Neural cell (in vitro differentiated cells): ENCODE measurements at regions not wholly inside any gene's neighbourhood (a gene's known extent, or its start where the extent isn't known, plus 50 kb on each side); places are given as distances from the start of the nearest gene placed in this dataset.

Experiments
- H2AFZ ChIP-seq: fragments of 200-600, 300-800 bp; sonication (generic), shearing (Covaris generic); 2 replicates; pipeline ENCODE4 v1.6.0; 2014; ENCODE audit warnings: low read depth, mild to moderate bottlenecking, antibody characterized with exemption, low read length, moderate library complexity
- H3F3A ChIP-seq: fragments of 200-600 bp; shearing (Covaris generic); 2 replicates; pipeline ENCODE4 v1.6.1; 2016; ENCODE audit warnings: mild to moderate bottlenecking, moderate library complexity, mixed read lengths, antibody characterized with exemption, low read length; ENCODE audit not compliant: insufficient read depth, poor library complexity, severe bottlenecking
- H3K27ac ChIP-seq: fragments of 200-600, 300-800 bp; sonication (generic), shearing (Covaris generic); 2 replicates; pipeline ENCODE4 v1.5.1; 2014; ENCODE audit warnings: mild to moderate bottlenecking, low read length, moderate library complexity
- H3K27me3 ChIP-seq: fragments of 300-800, 200-600 bp; sonication (generic), shearing (Covaris generic); 2 replicates; pipeline ENCODE4 v1.6.0; 2014; ENCODE audit warnings: mild to moderate bottlenecking, low read depth, low read length, moderate library complexity; ENCODE audit not compliant: insufficient read depth
- H3K36me3 ChIP-seq: fragments of 300-800, 200-600 bp; sonication (generic), shearing (Covaris generic); 2 replicates; pipeline ENCODE4 v1.5.1; 2014; ENCODE audit warnings: mild to moderate bottlenecking, antibody characterized with exemption, low read length, moderate library complexity; ENCODE audit not compliant: insufficient read depth
- H3K4me2 ChIP-seq: fragments of 300-800, 200-600 bp; sonication (generic), shearing (Covaris generic); 2 replicates; pipeline ENCODE4 v1.6.0; 2014; ENCODE audit warnings: mild to moderate bottlenecking, low read length
- H3K4me3 ChIP-seq: fragments of 300-800, 200-600 bp; sonication (generic), shearing (Covaris generic); 2 replicates; pipeline ENCODE4 v1.5.1; 2014; ENCODE audit warnings: mild to moderate bottlenecking, low read length, moderate library complexity
- H3K79me2 ChIP-seq: fragments of 200-600 bp; shearing (Covaris generic); replicated peaks from 2 replicates; pipeline ENCODE4 v1.6.0; 2014; ENCODE audit warnings: mild to moderate bottlenecking, low read length, moderate library complexity; ENCODE audit not compliant: insufficient read depth
- H3K9ac ChIP-seq: fragments of 300-800, 200-600 bp; sonication (generic), shearing (Covaris generic); 2 replicates; pipeline ENCODE4 v1.6.1; 2016; ENCODE audit warnings: mild to moderate bottlenecking, low read length, mixed read lengths
- H3K9me2 ChIP-seq: fragments of 200-600 bp; shearing (Covaris generic); 2 replicates; pipeline ENCODE4 v1.6.1; 2016; ENCODE audit warnings: mild to moderate bottlenecking, low read length, mixed read lengths; ENCODE audit not compliant: insufficient read depth
- H3K9me3 ChIP-seq: fragments of 200-600, 300-800 bp; sonication (generic), shearing (Covaris generic); 2 replicates; pipeline ENCODE4 v1.6.1; 2016; ENCODE audit warnings: mild to moderate bottlenecking, mixed run types, low read length, moderate library complexity, mixed read lengths
- H4K20me1 ChIP-seq: fragments of 200-600 bp; shearing (Covaris generic); 2 replicates; pipeline ENCODE4 v1.6.1; 2016; ENCODE audit warnings: mild to moderate bottlenecking, mixed run types; ENCODE audit not compliant: insufficient read depth
- CTCF ChIP-seq: fragments of 450-650 bp; IDR thresholded peaks from 2 replicates; pipeline ENCODE4 v1.5.1; 2014; ENCODE audit warnings: antibody characterized with exemption, mild to moderate bottlenecking, moderate library complexity; ENCODE audit not compliant: poor library complexity, severe bottlenecking
- EP300 ChIP-seq: fragments of 450-650 bp; conservative IDR thresholded peaks from 2 replicates; pipeline ENCODE4 v1.6.1; 2014; ENCODE audit warnings: antibody characterized with exemption, mild to moderate bottlenecking, moderate library complexity; ENCODE audit not compliant: poor library complexity, severe bottlenecking
- EZH2 ChIP-seq: fragments of 200-600, 300-800 bp; shearing (Covaris generic), sonication (generic); IDR thresholded peaks from 2 replicates; pipeline ENCODE4 v1.6.1; 2014; ENCODE audit warnings: antibody characterized with exemption, low read length, borderline replicate concordance, mild to moderate bottlenecking; ENCODE audit not compliant: insufficient read depth, poor library complexity, severe bottlenecking
- MXI1 ChIP-seq: fragments of 450-650 bp; conservative IDR thresholded peaks from 2 replicates; pipeline ENCODE4 v1.6.1; 2014; ENCODE audit warnings: antibody characterized with exemption, mild to moderate bottlenecking; ENCODE audit not compliant: poor library complexity, severe bottlenecking
- POLR2AphosphoS5 ChIP-seq: IDR thresholded peaks from 2 replicates; pipeline ENCODE4 v1.6.1; 2012
- RAD21 ChIP-seq: fragments of 450-650 bp; conservative IDR thresholded peaks from 2 replicates; pipeline ENCODE4 v1.6.1; 2014; ENCODE audit warnings: antibody characterized with exemption, mild to moderate bottlenecking, moderate library complexity
- REST ChIP-seq: IDR thresholded peaks from 2 replicates; pipeline ENCODE4 v1.6.1; 2012; ENCODE audit warnings: borderline replicate concordance
- SMC3 ChIP-seq: fragments of 450-650 bp; conservative IDR thresholded peaks from 2 replicates; pipeline ENCODE4 v1.6.1; 2014; ENCODE audit warnings: antibody characterized with exemption, mild to moderate bottlenecking, moderate library complexity; ENCODE audit not compliant: poor library complexity
- TAF1 ChIP-seq: IDR thresholded peaks from 2 replicates; pipeline ENCODE4 v1.6.1; 2012; ENCODE audit warnings: low read depth

GRCh38 chr5:77846422-77847128 is 70.4 kb upstream of the TBCA start:
- no peak for TF ChIP-seq RAD21
- no peak for TF ChIP-seq EZH2
- Histone ChIP-seq H3K27me3 (peaks cover 98% of the 10 kb centered on the region), H3K36me3 (no peaks in the 10 kb centered on the region), H3K9me3 (peaks cover 10% of the 10 kb centered on the region), H2AFZ (no peak overlapping the region), H4K20me1 (no peaks in the 10 kb centered on the region), H3K4me3 (no peak overlapping the region), H3K9me2 (no peaks in the 10 kb centered on the region), H3K9ac (no peak overlapping the region), H3K79me2 (no peaks in the 10 kb centered on the region), H3F3A (no peaks in the 10 kb centered on the region), H3K4me2 (no peak overlapping the region), H3K27ac (no peak overlapping the region)

- H3F3A ChIP-seq: no peaks in the 10 kb centered on the region
- H3K9me2 ChIP-seq: no peaks in the 10 kb centered on the region
- no peaks in the 10 kb centered on the region for H4K20me1 ChIP-seq
- no peak overlapping the region for H3K4me2 ChIP-seq
- H3K4me3 ChIP-seq: no peak overlapping the region
- H3K27me3 ChIP-seq: peaks cover 92% of the 10 kb centered on the region
- no peak overlapping the region for H3K27ac ChIP-seq
- H3K36me3 ChIP-seq: no peaks in the 10 kb centered on the region
- H3K9ac ChIP-seq: no peak overlapping the region
- no peak overlapping the region for H2AFZ ChIP-seq
- H3K9me3 ChIP-seq: no peaks in the 10 kb centered on the region
- no peak for TF ChIP-seq EP300
- TF ChIP-seq CTCF: no peak
- no peak for TF ChIP-seq TAF1
- TF ChIP-seq EZH2: no peak
- no peak for TF ChIP-seq RAD21
- TF ChIP-seq SMC3: no peak
- TF ChIP-seq REST: no peak
- TF ChIP-seq POLR2AphosphoS5: no peak
- no peak for TF ChIP-seq MXI1
- no peaks in the 10 kb centered on the region for H3K79me2 ChIP-seq
These were observed 69.1 kb upstream of the TBCA start for GRCh38 chr5:77845324-77845646.
